Gastrocnemius medialis (tissue), 4 donors: ENCODE measurements at regions not wholly inside any gene's neighbourhood (a gene's known extent, or its start where the extent isn't known, plus 50 kb on each side); places are given as distances from the start of the nearest gene placed in this dataset.

Experiments
- ATAC-seq, 2 donors: fragments of 150-250 bp; one replicate each; pipeline ENCODE4 v1.9.1; 2016
- DNase-seq, 2 donors: peaks; one replicate each; pipeline ENCODE4 v3.0.0-alpha.2; 2019
- H3K27ac ChIP-seq, 4 donors: fragments of 200-600 bp; sonication (generic); 1 replicate in 1 of 4; 2 replicates in 3 of 4; pipeline ENCODE4 v1.5.1; 2016 to 2018; ENCODE audit warnings: mild to moderate bottlenecking in 2 of 4, moderate library complexity in 1 of 4
- H3K27me3 ChIP-seq, 3 donors: fragments of 200-600 bp; sonication (generic) in 2 of 3; 1 replicate in 1 of 3; 2 replicates in 2 of 3; pipeline versions ENCODE4 v1.5.1 to v1.6.0; 2016 to 2019; ENCODE audit warnings: mild to moderate bottlenecking in 1 of 3, moderate library complexity in 1 of 3
- H3K36me3 ChIP-seq, 2 donors: fragments of 200-600 bp; sonication (generic) in 1 of 2; one replicate each; pipeline ENCODE4 v1.5.1; 2017 to 2018
- H3K4me1 ChIP-seq, 2 donors: fragments of 200-600 bp; sonication (generic) in 1 of 2; one replicate each; pipeline ENCODE4 v1.5.1; 2016 to 2017; ENCODE audit warnings: mild to moderate bottlenecking in 2 of 2
- H3K4me3 ChIP-seq, 4 donors: fragments of 200-600 bp; sonication (generic) in 3 of 4; 1 replicate in 1 of 4; 2 replicates in 3 of 4; pipeline ENCODE4 v1.5.1; 2016 to 2019; ENCODE audit warnings: mild to moderate bottlenecking in 2 of 4
- H3K9me3 ChIP-seq, 3 donors: fragments of 200-600 bp; sonication (generic) in 2 of 3; 1 replicate in 1 of 3; 2 replicates in 2 of 3; pipeline ENCODE4 v1.5.1; 2016 to 2019
- POLR2A ChIP-seq, 2 donors: fragments of 450-650 bp; IDR thresholded peaks; one replicate each; pipeline ENCODE4 v1.6.1; 2017; ENCODE audit warnings: antibody characterized with exemption in 2 of 2, mild to moderate bottlenecking in 2 of 2, moderate library complexity in 2 of 2
- in situ Hi-C, 4 donors: fragments of 200-750 bp; cut with MboI; loops; one replicate each; pipeline versions ENCODE4 v1.15.0 to v1.8.0; 2017; ENCODE audit warnings: low sequenced_read_pairs in 4 of 4
- intact Hi-C: fragments of 100-400 bp; cut with DNase I; formaldehyde crosslinking; loops from one replicate; pipeline ENCODE4 v1.15.1; 2023; ENCODE audit warnings: low total_unique reads
- TF ChIP-seq, protein P1 (sequence below), 5 experiments: fragments of 450-650 bp in 3 of 5; fragments of 200-600 bp in 2 of 5; sonication (generic) in 2 of 5; IDR thresholded peaks in 4 of 5; conservative IDR thresholded peaks in 1 of 5; 1 replicate in 4 of 5; 2 replicates in 1 of 5; pipeline ENCODE4 v1.5.1; 2016 to 2019; ENCODE audit warnings: antibody characterized with exemption in 5 of 5, mild to moderate bottlenecking in 3 of 5, moderate library complexity in 3 of 5

DNA sequence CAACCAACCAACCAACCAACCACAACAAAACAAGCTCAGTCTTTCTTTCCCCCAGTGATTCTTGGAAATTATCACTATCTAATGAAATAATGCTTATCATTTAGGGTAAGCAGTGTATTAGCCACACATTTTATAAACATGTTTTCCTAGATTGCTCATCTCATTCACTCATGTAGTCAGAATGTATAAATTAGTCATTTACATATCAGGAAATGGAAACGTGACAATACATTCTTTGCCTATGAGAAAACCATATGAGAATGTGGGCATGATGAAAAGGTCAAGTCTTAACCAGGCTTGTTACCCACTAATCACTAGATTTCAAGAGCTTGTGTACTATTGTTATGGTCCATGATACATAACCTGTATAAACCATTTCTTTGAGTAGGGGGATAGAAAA, 1583.4 kb upstream of the PIK3C3 start:
- intact Hi-C loops (no loop called here), in situ Hi-C loops (no loop called here)
- H3K9me3 ChIP-seq, result no peaks in the 10 kb centered on the region
- TF ChIP-seq POLR2A (IDR thresholded peaks at IDR 0.05), result no peak
- TF ChIP-seq, protein P1, sequence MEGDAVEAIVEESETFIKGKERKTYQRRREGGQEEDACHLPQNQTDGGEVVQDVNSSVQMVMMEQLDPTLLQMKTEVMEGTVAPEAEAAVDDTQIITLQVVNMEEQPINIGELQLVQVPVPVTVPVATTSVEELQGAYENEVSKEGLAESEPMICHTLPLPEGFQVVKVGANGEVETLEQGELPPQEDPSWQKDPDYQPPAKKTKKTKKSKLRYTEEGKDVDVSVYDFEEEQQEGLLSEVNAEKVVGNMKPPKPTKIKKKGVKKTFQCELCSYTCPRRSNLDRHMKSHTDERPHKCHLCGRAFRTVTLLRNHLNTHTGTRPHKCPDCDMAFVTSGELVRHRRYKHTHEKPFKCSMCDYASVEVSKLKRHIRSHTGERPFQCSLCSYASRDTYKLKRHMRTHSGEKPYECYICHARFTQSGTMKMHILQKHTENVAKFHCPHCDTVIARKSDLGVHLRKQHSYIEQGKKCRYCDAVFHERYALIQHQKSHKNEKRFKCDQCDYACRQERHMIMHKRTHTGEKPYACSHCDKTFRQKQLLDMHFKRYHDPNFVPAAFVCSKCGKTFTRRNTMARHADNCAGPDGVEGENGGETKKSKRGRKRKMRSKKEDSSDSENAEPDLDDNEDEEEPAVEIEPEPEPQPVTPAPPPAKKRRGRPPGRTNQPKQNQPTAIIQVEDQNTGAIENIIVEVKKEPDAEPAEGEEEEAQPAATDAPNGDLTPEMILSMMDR (IDR thresholded peaks at IDR 0.05 in 4 of 5, conservative IDR thresholded peaks at IDR 0.05 in 1 of 5), result no peak
- H3K4me3 ChIP-seq, result no peak overlapping the region
- no peak for DNase-seq
- ATAC-seq, result no peak
- H3K27ac ChIP-seq, result no peak overlapping the region
- no peaks in the 10 kb centered on the region for H3K4me1 ChIP-seq
- H3K27me3 ChIP-seq, result no peaks in the 10 kb centered on the region
- no peaks in the 10 kb centered on the region for H3K36me3 ChIP-seq

DNA sequence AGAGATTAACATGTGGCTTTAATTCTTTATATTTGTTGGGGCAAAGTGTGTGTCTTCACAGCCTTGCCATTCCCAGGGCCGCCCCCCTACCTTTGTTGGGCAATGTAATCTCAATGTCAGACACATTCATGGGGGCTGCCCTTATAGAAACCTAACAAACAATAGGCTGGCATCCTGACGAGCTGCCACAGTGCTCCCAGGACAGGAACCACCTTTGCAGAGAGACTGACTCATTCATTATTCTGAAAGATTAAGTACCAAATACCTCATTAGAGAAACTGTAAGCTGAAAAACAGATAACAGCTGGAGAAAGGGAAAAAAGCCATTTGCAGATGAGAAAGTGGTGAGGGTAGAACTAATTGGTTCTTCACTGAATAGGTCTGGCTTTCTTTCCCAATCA, 1587.5 kb upstream of the PIK3C3 start:
- ATAC-seq, result no peak
- H3K4me1 ChIP-seq, result no peaks in the 10 kb centered on the region
- intact Hi-C loops, result no loop called here
- no peak overlapping the region for H3K4me3 ChIP-seq
- no peak for TF ChIP-seq POLR2A (IDR thresholded peaks at IDR 0.05)
- TF ChIP-seq, protein P1 (IDR thresholded peaks at IDR 0.05 in 4 of 5, conservative IDR thresholded peaks at IDR 0.05 in 1 of 5), result no peak
- H3K9me3 ChIP-seq, result no peaks in the 10 kb centered on the region
- DNase-seq, result no peak
- no peaks in the 10 kb centered on the region for H3K27me3 ChIP-seq
- H3K36me3 ChIP-seq, result no peaks in the 10 kb centered on the region
- no peak overlapping the region for H3K27ac ChIP-seq
- in situ Hi-C loops, result no loop called here

DNA sequence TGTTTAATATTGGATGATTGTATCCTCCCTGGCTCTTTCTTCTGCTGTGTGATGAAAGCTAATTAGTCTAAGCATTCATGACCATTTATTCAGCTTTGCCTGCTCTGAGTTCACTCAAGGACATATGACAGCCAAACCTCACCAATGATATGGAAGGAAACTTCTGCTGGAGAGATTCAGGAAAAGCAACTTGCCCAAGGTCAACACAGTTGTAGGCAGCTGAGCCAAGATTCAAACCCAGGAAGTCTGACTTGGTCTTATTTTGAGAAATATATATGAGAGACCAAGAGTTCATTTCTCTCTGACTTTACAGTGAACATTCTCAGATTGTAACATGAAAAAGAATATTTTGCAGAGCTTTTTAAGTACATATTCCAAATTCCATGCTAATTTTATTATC, 1588.5 kb upstream of the PIK3C3 start:
- no peaks in the 10 kb centered on the region for H3K36me3 ChIP-seq
- no peaks in the 10 kb centered on the region for H3K4me1 ChIP-seq
- no peak overlapping the region for H3K4me3 ChIP-seq
- TF ChIP-seq POLR2A (IDR thresholded peaks at IDR 0.05), result no peak
- TF ChIP-seq, protein P1 (IDR thresholded peaks at IDR 0.05 in 4 of 5, conservative IDR thresholded peaks at IDR 0.05 in 1 of 5), result no peak
- no peaks in the 10 kb centered on the region for H3K9me3 ChIP-seq
- H3K27me3 ChIP-seq, result no peaks in the 10 kb centered on the region
- in situ Hi-C loops, result no loop called here
- ATAC-seq, result no peak
- H3K27ac ChIP-seq, result no peak overlapping the region
- no peak for DNase-seq
- intact Hi-C loops, result no loop called here

DNA sequence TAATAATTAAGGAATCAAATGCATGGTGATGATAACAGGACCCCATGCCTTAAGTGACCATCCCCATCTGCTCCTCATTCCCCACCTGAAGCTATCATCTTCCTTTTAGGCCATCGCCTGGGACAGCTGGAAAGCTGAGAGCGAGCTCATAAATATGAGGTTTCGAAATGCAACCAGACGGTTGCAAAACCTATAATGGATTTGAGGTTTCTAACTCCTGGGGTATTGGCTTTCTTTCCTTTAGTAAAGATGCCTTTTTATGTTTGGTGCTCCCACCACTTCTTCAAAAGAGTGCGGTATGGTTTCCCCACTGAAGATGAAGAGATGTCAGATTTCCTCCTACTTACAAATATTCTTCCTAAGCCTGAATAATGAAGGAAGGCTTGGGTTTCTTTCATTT, 1589.5 kb upstream of the PIK3C3 start:
- H3K36me3 ChIP-seq, result no peaks in the 10 kb centered on the region
- TF ChIP-seq, protein P1 (IDR thresholded peaks at IDR 0.05 in 4 of 5, conservative IDR thresholded peaks at IDR 0.05 in 1 of 5), result no peak
- TF ChIP-seq POLR2A (IDR thresholded peaks at IDR 0.05), result no peak
- in situ Hi-C loops, result no loop called here
- intact Hi-C loops, result no loop called here
- H3K27ac ChIP-seq, result no peak overlapping the region
- H3K4me3 ChIP-seq, result no peak overlapping the region
- DNase-seq (no peak), ATAC-seq (no peak)
- no peaks in the 10 kb centered on the region for H3K9me3 ChIP-seq
- no peaks in the 10 kb centered on the region for H3K27me3 ChIP-seq
- no peaks in the 10 kb centered on the region for H3K4me1 ChIP-seq

DNA sequence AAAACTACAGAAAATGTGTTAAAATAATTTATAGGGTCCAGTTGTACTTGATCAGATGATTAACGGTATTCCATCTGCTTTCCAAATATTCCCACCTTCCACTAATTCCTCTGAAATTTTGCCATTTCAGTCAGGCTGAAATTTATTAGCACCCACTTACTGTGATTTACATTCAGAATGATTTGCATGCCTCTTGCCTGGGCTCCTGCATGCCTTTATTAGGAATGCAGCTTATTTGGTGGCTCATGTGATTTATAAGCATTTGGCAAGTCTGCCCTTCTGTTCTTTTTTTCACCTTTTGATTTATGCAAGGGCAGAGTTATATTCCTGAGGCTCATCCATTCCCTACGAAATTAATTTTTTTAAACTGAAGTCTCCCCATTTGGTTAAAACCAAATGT, 1594.5 kb upstream of the PIK3C3 start:
- ATAC-seq, result no peak
- Histone ChIP-seq H3K27ac (no peak overlapping the region), H3K9me3 (no peaks in the 10 kb centered on the region), H3K36me3 (no peaks in the 10 kb centered on the region), H3K27me3 (no peaks in the 10 kb centered on the region), H3K4me1 (no peaks in the 10 kb centered on the region), H3K4me3 (no peak overlapping the region)
- TF ChIP-seq, protein P1 (IDR thresholded peaks at IDR 0.05 in 4 of 5, conservative IDR thresholded peaks at IDR 0.05 in 1 of 5), result no peak
- no peak for TF ChIP-seq POLR2A (IDR thresholded peaks at IDR 0.05)
- in situ Hi-C loops, result no loop called here
- DNase-seq, result no peak
- intact Hi-C loops, result no loop called here
